AG04449 (cell line): ENCODE measurements at regions not wholly inside any gene's neighbourhood (a gene's known extent, or its start where the extent isn't known, plus 50 kb on each side); places are given as distances from the start of the nearest gene placed in this dataset.

Source experiments
- CTCF ChIA-PET: fragments of 350-600 bp; formaldehyde crosslinking; extraction: SDS; loops from one replicate; lab custom pipeline; 2021; ENCODE audit warnings: antibody characterized with exemption; lab: Yijun Ruan, JAX
- POLR2A ChIA-PET: fragments of 400-600, 350-600 bp; formaldehyde crosslinking; extraction: SDS; loops from one replicate; lab custom pipeline; 2020; ENCODE audit warnings: antibody characterized with exemption, inconsistent platforms; lab: Yijun Ruan, JAX
- DNase-seq: peaks from one replicate; pipeline ENCODE4 v3.0.0-alpha.2; 2010; ENCODE audit warnings: low read depth, low spot score
- H3K4me3 ChIP-seq: 2 replicates; pipeline ENCODE4 v1.5.1; 2011; ENCODE audit warnings: low read depth, mild to moderate bottlenecking, control low read depth, low read length
- TF ChIP-seq, protein P1 (sequence below): IDR thresholded peaks from one replicate; pipeline ENCODE4 v1.5.1; 2011; ENCODE audit warnings: mild to moderate bottlenecking, moderate library complexity, low read length, control low read depth, inconsistent platforms; ENCODE audit not compliant: insufficient read depth; ENCODE audit errors: missing control alignments

DNA sequence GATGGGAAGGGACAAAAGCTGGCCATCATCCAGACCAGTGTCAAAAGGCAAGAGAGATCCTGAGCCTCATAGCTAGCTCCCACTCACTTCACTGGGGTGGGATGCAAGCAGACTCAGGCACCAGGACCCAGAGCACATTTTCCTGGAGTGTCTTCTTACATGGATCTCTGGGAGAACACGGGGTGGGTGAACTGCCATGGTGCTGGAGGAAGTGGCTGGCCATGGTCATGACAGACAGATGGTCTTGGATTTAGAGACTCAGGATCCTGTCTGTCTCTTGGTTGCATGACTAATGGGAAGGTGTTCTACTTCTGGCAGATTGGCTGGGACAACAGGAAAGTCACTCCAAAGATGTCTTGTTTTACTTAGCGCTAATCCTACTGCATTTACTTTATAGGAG, 311.5 kb downstream of the ATP23 start:
- DNase-seq, result no peak
- H3K4me3 ChIP-seq, result no peak overlapping the region
- ChIA-PET POLR2A (no interaction called here), CTCF (no interaction called here)
- TF ChIP-seq, protein P1, sequence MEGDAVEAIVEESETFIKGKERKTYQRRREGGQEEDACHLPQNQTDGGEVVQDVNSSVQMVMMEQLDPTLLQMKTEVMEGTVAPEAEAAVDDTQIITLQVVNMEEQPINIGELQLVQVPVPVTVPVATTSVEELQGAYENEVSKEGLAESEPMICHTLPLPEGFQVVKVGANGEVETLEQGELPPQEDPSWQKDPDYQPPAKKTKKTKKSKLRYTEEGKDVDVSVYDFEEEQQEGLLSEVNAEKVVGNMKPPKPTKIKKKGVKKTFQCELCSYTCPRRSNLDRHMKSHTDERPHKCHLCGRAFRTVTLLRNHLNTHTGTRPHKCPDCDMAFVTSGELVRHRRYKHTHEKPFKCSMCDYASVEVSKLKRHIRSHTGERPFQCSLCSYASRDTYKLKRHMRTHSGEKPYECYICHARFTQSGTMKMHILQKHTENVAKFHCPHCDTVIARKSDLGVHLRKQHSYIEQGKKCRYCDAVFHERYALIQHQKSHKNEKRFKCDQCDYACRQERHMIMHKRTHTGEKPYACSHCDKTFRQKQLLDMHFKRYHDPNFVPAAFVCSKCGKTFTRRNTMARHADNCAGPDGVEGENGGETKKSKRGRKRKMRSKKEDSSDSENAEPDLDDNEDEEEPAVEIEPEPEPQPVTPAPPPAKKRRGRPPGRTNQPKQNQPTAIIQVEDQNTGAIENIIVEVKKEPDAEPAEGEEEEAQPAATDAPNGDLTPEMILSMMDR, result no peak

DNA sequence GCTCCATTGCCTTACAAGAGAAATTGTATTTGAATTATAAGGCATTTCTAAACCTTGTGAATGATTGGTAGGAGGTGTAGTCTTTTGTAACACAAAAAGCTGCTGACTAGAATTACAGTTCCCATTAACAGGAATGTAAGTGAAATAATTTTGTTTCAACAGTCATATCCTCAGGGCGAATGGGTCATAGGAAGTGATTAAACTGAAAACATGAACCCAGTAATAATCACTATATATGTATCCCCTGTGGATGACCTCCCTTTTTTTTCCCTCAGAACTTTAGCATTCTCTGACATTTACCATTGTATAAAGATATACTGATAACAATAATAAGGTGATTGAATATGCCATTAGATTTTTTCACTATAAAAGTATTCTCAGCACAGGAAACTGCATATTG, 312.3 kb downstream of the ATP23 start:
- TF ChIP-seq, protein P1, result no peak
- POLR2A ChIA-PET, result no interaction called here
- no peak overlapping the region for H3K4me3 ChIP-seq
- DNase-seq, result no peak
- CTCF ChIA-PET, result no interaction called here

DNA sequence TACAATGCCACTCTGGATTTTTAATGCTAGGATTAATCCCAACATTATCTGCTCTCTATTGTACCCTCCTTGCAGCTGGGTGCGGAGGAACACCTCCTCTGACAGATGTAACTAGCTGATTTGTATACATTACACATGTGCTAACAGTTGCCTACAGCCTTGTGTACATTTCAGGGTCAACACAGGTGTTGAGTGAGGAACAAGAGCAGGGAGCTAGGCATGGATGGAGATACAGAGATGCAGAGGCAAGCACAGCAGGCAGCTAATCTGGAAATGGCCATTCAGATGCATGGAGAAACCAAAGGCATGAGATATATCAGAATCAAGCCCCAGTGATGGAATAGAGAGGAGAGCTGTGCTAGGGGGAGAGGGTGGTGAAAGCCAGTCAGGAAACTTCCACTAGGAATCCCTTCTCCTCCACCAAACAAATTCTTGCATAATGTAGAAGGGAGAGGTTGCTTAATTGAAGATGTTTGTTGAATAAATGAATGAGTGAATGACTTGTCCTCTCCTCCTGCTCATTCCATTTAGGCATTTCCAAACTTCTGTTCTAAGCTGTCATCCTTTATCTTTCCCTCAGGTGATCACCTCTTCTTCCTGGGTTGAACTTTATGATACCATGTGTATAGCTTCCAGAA, 313.2 kb downstream of the ATP23 start:
- ChIA-PET POLR2A (no interaction called here), CTCF (no interaction called here)
- H3K4me3 ChIP-seq, result no peak overlapping the region
- DNase-seq, result no peak
- TF ChIP-seq, protein P1, result no peak

DNA sequence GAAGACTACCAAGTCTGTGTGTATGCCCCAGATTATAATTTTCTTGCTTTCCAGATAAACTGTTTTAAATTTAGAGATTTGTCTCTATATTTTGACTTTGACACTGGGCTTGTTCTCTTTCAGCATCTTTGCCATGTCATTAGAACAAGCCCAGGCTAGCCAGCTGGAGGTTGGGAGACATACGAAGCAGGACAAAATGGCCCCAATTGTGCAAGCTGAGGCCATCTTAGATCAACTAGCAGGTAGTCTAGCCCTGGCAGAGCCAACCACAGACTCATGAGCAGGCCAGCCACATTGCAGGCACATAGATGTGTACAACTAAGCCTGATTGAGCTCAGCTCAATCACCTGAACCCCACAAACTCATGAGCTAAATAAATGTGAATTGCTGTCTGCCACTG, 321.4 kb downstream of the ATP23 start:
- DNase-seq, result no peak
- ChIA-PET POLR2A (no interaction called here), CTCF (no interaction called here)
- H3K4me3 ChIP-seq, result no peak overlapping the region
- TF ChIP-seq, protein P1, result no peak

DNA sequence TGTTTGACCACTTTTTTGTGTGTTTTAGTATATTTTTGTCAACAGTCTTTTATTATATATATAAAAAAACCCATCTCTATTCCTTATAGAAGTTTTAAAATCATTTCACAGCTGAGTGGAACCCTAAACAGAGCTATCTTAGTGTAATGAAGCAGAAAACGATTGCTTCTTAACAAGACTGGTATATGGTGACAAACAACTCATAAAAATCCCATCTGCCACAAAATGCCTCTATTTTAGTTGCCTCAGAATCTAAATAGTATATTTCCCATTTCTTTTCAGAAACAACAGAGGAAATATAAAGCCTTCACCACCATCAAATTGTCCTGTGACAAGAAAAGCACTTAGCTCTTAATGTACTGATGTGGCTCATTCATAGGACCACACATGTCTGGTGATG, 322.4 kb downstream of the ATP23 start:
- ChIA-PET CTCF (no interaction called here), POLR2A (no interaction called here)
- no peak for DNase-seq
- TF ChIP-seq, protein P1, result no peak
- H3K4me3 ChIP-seq, result no peak overlapping the region

DNA sequence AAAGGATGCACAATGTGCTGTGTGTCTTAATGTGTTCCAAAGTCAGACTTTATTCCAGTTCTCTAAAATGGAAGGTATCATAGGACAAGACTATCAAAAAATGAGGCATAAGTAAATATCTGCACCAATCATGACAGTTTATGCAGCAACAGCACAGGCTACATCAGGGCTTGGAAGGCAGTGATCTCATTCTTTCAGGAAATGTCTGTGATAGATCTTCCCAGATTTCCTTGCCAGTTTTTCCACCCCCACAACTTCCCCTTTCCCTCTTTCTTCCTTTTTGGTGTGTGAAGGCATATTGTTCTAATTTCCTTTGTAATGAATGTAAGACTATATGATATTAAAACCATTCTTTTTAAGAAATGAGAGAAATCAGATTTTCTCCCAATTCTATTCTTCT, 326.7 kb downstream of the ATP23 start:
- POLR2A ChIA-PET, result no interaction called here
- TF ChIP-seq, protein P1, result no peak
- H3K4me3 ChIP-seq, result no peak overlapping the region
- CTCF ChIA-PET, result no interaction called here
- no peak for DNase-seq
